H9 (cell line): ENCODE measurements at regions not wholly inside any gene's neighbourhood (a gene's known extent, or its start where the extent isn't known, plus 50 kb on each side); places are given as distances from the start of the nearest gene placed in this dataset.

Experiments used
- DNase-seq: peaks from one replicate; pipeline ENCODE4 v3.0.0-alpha.2; 2017
- H2AFZ ChIP-seq: one replicate; pipeline ENCODE4 v1.6.1; 2013; ENCODE audit warnings: mild to moderate bottlenecking, low read length, control low read depth, moderate library complexity
- H2AK5ac ChIP-seq: 2 replicates; pipeline ENCODE4 v1.6.1; 2013; ENCODE audit warnings: low read length, control low read depth, mixed read lengths; ENCODE audit not compliant: insufficient read length
- H2BK120ac ChIP-seq: one replicate; pipeline ENCODE4 v1.6.1; 2013; ENCODE audit warnings: low read depth, mild to moderate bottlenecking, low read length, control low read depth, inconsistent platforms; ENCODE audit not compliant: poor library complexity, severe bottlenecking
- H2BK12ac ChIP-seq: 2 replicates; pipeline ENCODE4 v1.6.1; 2013; ENCODE audit warnings: low read length, control low read depth, mixed read lengths, low read depth; ENCODE audit not compliant: insufficient read length
- H2BK15ac ChIP-seq: 2 replicates; pipeline ENCODE4 v1.6.1; 2013; ENCODE audit warnings: low read depth, low read length, control low read depth
- H2BK20ac ChIP-seq: one replicate; pipeline ENCODE4 v1.6.1; 2013; ENCODE audit warnings: low read depth, mild to moderate bottlenecking, low read length, control low read depth, inconsistent platforms; ENCODE audit not compliant: poor library complexity, severe bottlenecking
- H2BK5ac ChIP-seq: 2 replicates; pipeline ENCODE4 v1.6.1; 2013; ENCODE audit warnings: low read length, control low read depth, mixed read lengths; ENCODE audit not compliant: insufficient read length
- H3K14ac ChIP-seq: 2 replicates; pipeline ENCODE4 v1.6.1; 2013; ENCODE audit warnings: low read length, control low read depth; ENCODE audit not compliant: insufficient read depth
- H3K18ac ChIP-seq: 2 replicates; pipeline ENCODE4 v1.6.1; 2013; ENCODE audit warnings: low read depth, mild to moderate bottlenecking, mixed read lengths, low read length, control low read depth; ENCODE audit not compliant: insufficient read length
- H3K23ac ChIP-seq: 2 replicates; pipeline ENCODE4 v1.6.1; 2013; ENCODE audit warnings: low read length, control low read depth, mixed read lengths, low read depth; ENCODE audit not compliant: insufficient read length
- H3K23me2 ChIP-seq: 2 replicates; pipeline ENCODE4 v1.6.1; 2013; ENCODE audit warnings: low read depth, mild to moderate bottlenecking, mixed read lengths, low read length, control low read depth; ENCODE audit not compliant: insufficient read length, poor library complexity, severe bottlenecking
- H3K27ac ChIP-seq: 2 replicates; pipeline ENCODE4 v1.5.1; 2013; ENCODE audit warnings: low read length, control low read depth, mixed read lengths, low read depth; ENCODE audit not compliant: insufficient read length
- H3K27me3 ChIP-seq: 2 replicates; pipeline ENCODE4 v1.6.1; 2013; ENCODE audit warnings: low read length, control low read depth, inconsistent platforms; ENCODE audit not compliant: insufficient read depth
- H3K4ac ChIP-seq: 2 replicates; pipeline ENCODE4 v1.6.1; 2013; ENCODE audit warnings: low read depth, mild to moderate bottlenecking, control low read depth, inconsistent platforms, low read length, moderate library complexity
- H3K4me1 ChIP-seq: 2 replicates; pipeline ENCODE4 v1.6.1; 2013; ENCODE audit warnings: low read length, control low read depth, inconsistent platforms; ENCODE audit not compliant: insufficient read depth
- H3K4me2 ChIP-seq: 2 replicates; pipeline ENCODE4 v1.6.1; 2013; ENCODE audit warnings: low read length, control low read depth, mixed read lengths; ENCODE audit not compliant: insufficient read length, insufficient read depth
- H3K56ac ChIP-seq: 2 replicates; pipeline ENCODE4 v1.6.1; 2013; ENCODE audit warnings: low read depth, mild to moderate bottlenecking, mixed read lengths, low read length, control low read depth; ENCODE audit not compliant: insufficient read length
- H3K79me1 ChIP-seq: 2 replicates; pipeline ENCODE4 v1.6.1; 2013; ENCODE audit warnings: low read depth, mild to moderate bottlenecking, moderate library complexity, low read length, control low read depth, inconsistent platforms; ENCODE audit not compliant: insufficient read depth, poor library complexity, severe bottlenecking
- H3K79me2 ChIP-seq: 2 replicates; pipeline ENCODE4 v1.6.1; 2013; ENCODE audit warnings: low read length, control low read depth, inconsistent platforms; ENCODE audit not compliant: insufficient read depth
- H3K9ac ChIP-seq: 2 replicates; pipeline ENCODE4 v1.6.1; 2013; ENCODE audit warnings: low read length, control low read depth, mixed read lengths; ENCODE audit not compliant: insufficient read length; ENCODE audit errors: extremely low read depth
- H3K9me3 ChIP-seq: one replicate; pipeline ENCODE4 v1.6.1; 2013; ENCODE audit warnings: low read depth, low read length, inconsistent platforms; ENCODE audit not compliant: control insufficient read depth
- H3T11ph ChIP-seq: one replicate; pipeline ENCODE4 v1.6.1; 2013; ENCODE audit warnings: mild to moderate bottlenecking, low read length, control low read depth, inconsistent platforms
- H4K20me1 ChIP-seq: one replicate; pipeline ENCODE4 v1.6.1; 2013; ENCODE audit not compliant: control insufficient read depth, insufficient read length, insufficient read depth
- H4K5ac ChIP-seq: 2 replicates; pipeline ENCODE4 v1.6.1; 2013; ENCODE audit warnings: low read depth, mild to moderate bottlenecking, mixed read lengths, low read length, control low read depth; ENCODE audit not compliant: insufficient read length
- H4K8ac ChIP-seq: replicated peaks from 2 replicates; pipeline ENCODE4 v1.6.1; 2013; ENCODE audit warnings: low read length, control low read depth, mixed read lengths, low read depth; ENCODE audit not compliant: insufficient read length
- H4K91ac ChIP-seq: 2 replicates; pipeline ENCODE4 v1.6.1; 2013; ENCODE audit warnings: low read depth, mild to moderate bottlenecking, moderate library complexity, mixed read lengths, low read length, control low read depth; ENCODE audit not compliant: insufficient read length
- H3K27ac Mint-ChIP-seq, 3 experiments: 2 replicates in 2 of 3; 3 replicates in 1 of 3; pipeline ENCODE4 v1.8.0; 2020 to 2021; ENCODE audit warnings: mixed read lengths in 3 of 3, mild to moderate bottlenecking in 1 of 3, moderate library complexity in 1 of 3
- H3K27me3 Mint-ChIP-seq: 2 replicates; pipeline ENCODE4 v1.8.0; 2021; ENCODE audit warnings: low read depth, mild to moderate bottlenecking, moderate library complexity, mixed read lengths
- H3K36me3 Mint-ChIP-seq, 3 experiments: 2 replicates in 2 of 3; 3 replicates in 1 of 3; pipeline ENCODE4 v1.8.0; 2020 to 2021; ENCODE audit warnings: low read depth in 3 of 3, mixed read lengths in 3 of 3; ENCODE audit not compliant: insufficient read depth in 1 of 3
- H3K4me1 Mint-ChIP-seq, 2 experiments: 2 replicates each; pipeline ENCODE4 v1.8.0; 2020; ENCODE audit warnings: mixed read lengths in 2 of 2
- H3K4me3 Mint-ChIP-seq, 2 experiments: 2 replicates in 1 of 2; 3 replicates in 1 of 2; pipeline ENCODE4 v1.8.0; 2020 to 2021; ENCODE audit warnings: mild to moderate bottlenecking in 2 of 2, mixed read lengths in 2 of 2, moderate library complexity in 1 of 2
- H3K9me3 Mint-ChIP-seq, 2 experiments: 2 replicates in 1 of 2; 3 replicates in 1 of 2; pipeline ENCODE4 v1.8.0; 2020; ENCODE audit warnings: mild to moderate bottlenecking in 2 of 2, mixed read lengths in 2 of 2, moderate library complexity in 1 of 2
- CTCF ChIP-seq: fragments of 200-600 bp; sonication (generic); conservative IDR thresholded peaks from 3 replicates; pipeline ENCODE4 v1.8.0; 2021; ENCODE audit warnings: antibody characterized with exemption, mild to moderate bottlenecking
- WGBS: extraction: QIAGEN DNeasy Blood & Tissue Kit; methylation state at CpG from one replicate; pipeline ENCODE4 v1.1.7; 2013; ENCODE audit warnings: missing lambda C conversion rate, low lambda C conversion rate, mixed read lengths; ENCODE audit not compliant: insufficient read length; ENCODE audit errors: extremely low coverage; 5-methylcytosine and 5-hydroxymethylcytosine counted together

- Histone ChIP-seq H4K5ac (no peak overlapping the region), H3K79me2 (no peaks in the 10 kb centered on the region), H4K91ac (no peak overlapping the region), H2AK5ac (no peak overlapping the region), H3K18ac (no peak overlapping the region), H4K8ac (no peak overlapping the region), H3K14ac (no peak overlapping the region), H3K4me2 (no peak overlapping the region), H3K56ac (no peak overlapping the region), H3T11ph (no peak overlapping the region), H2BK5ac (no peak overlapping the region), H3K9ac (no peak overlapping the region), H2BK12ac (no peak overlapping the region), H3K27me3 (no peaks in the 10 kb centered on the region), H3K79me1 (no peaks in the 10 kb centered on the region), H3K23me2 (no peaks in the 10 kb centered on the region), H3K4me1 (no peaks in the 10 kb centered on the region), H2BK20ac (no peak overlapping the region), H3K9me3 (no peaks in the 10 kb centered on the region), H3K27ac (no peak overlapping the region), H4K20me1 (no peaks in the 10 kb centered on the region), H2BK15ac (no peak overlapping the region), H3K23ac (no peak overlapping the region), H2BK120ac (no peak overlapping the region), H3K4ac (no peak overlapping the region), H2AFZ (no peak overlapping the region)
- no peak for DNase-seq
- no peak overlapping the region; a peak in 1 of 7 replicates for H3K27ac Mint-ChIP-seq
- peaks cover 0 to 8% (median 2%) of the 10 kb centered on the region in 3 experiments; a peak in 3 of 7 replicates for H3K36me3 Mint-ChIP-seq
- no CpG with 5 or more reads among the region's 2 CpGs for WGBS
- H3K4me1 Mint-ChIP-seq: peaks cover 5 to 6% of the 10 kb centered on the region in 2 experiments; a peak in 2 of 4 replicates
- no peak for TF ChIP-seq CTCF
- no peaks in the 10 kb centered on the region for H3K27me3 Mint-ChIP-seq
- peaks cover 3 to 6% of the 10 kb centered on the region in 2 experiments for H3K9me3 Mint-ChIP-seq
- no peak overlapping the region for H3K4me3 Mint-ChIP-seq
These were observed 189.9 kb upstream of the LYZL1 start for GRCh38 chr10:29099001-29099400.
